Loucy (cell line): ENCODE measurements at regions not wholly inside any gene's neighbourhood (a gene's known extent, or its start where the extent isn't known, plus 50 kb on each side); places are given as distances from the start of the nearest gene placed in this dataset.

ENCODE experiments used
- H2AFZ ChIP-seq: fragments of 200-600 bp; sonication (generic); 2 replicates; pipeline ENCODE4 v1.6.0; 2016; ENCODE audit warnings: antibody characterized with exemption, mild to moderate bottlenecking, low read length, moderate library complexity
- H3F3A ChIP-seq: fragments of 200-600 bp; 2 replicates; pipeline ENCODE4 v1.6.0; 2016; ENCODE audit warnings: antibody characterized with exemption, low read depth, mild to moderate bottlenecking
- H3K27me3 ChIP-seq: fragments of 200-600 bp; sonication (generic); 2 replicates; pipeline ENCODE4 v1.6.1; 2014; ENCODE audit warnings: low read length, mild to moderate bottlenecking; ENCODE audit not compliant: insufficient read depth, poor library complexity, severe bottlenecking
- H3K36me3 ChIP-seq: fragments of 200-600 bp; sonication (generic); 2 replicates; pipeline ENCODE4 v1.6.1; 2016; ENCODE audit warnings: low read length; ENCODE audit not compliant: insufficient read depth
- H3K4me1 ChIP-seq: fragments of 200-600 bp; sonication (generic); 2 replicates; pipeline ENCODE4 v1.5.1; 2014; ENCODE audit warnings: low read length, mild to moderate bottlenecking; ENCODE audit not compliant: insufficient read depth, poor library complexity, severe bottlenecking
- H3K4me2 ChIP-seq: fragments of 200-600 bp; sonication (generic); 2 replicates; pipeline ENCODE4 v1.6.0; 2014; ENCODE audit warnings: antibody characterized with exemption, low read length, low read depth, mild to moderate bottlenecking; ENCODE audit not compliant: poor library complexity, severe bottlenecking
- H3K4me3 ChIP-seq: fragments of 200-600 bp; sonication (generic); 2 replicates; pipeline ENCODE4 v1.5.1; 2014; ENCODE audit warnings: low read length, mild to moderate bottlenecking, mixed read lengths; ENCODE audit not compliant: poor library complexity, severe bottlenecking
- H3K79me2 ChIP-seq: fragments of 200-600 bp; sonication (generic); 2 replicates; pipeline ENCODE4 v1.6.1; 2014; ENCODE audit warnings: low read length; ENCODE audit not compliant: insufficient read depth
- H3K9ac ChIP-seq: fragments of 200-600 bp; sonication (generic); 2 replicates; pipeline ENCODE4 v1.6.0; 2014; ENCODE audit warnings: mild to moderate bottlenecking, low read depth, low read length, moderate library complexity; ENCODE audit not compliant: poor library complexity, severe bottlenecking
- H3K9me2 ChIP-seq: fragments of 200-600 bp; sonication (generic); replicated peaks from 2 replicates; pipeline ENCODE4 v1.6.1; 2016; ENCODE audit warnings: low read depth, low read length, mixed read lengths
- H3K9me3 ChIP-seq: fragments of 200-600 bp; sonication (generic); 2 replicates; pipeline ENCODE4 v1.6.1; 2014; ENCODE audit warnings: mild to moderate bottlenecking, antibody characterized with exemption, low read length, low read depth; ENCODE audit not compliant: insufficient read depth
- H4K20me1 ChIP-seq: fragments of 200-600 bp; sonication (generic); 2 replicates; pipeline ENCODE4 v1.6.0; 2014; ENCODE audit warnings: antibody characterized with exemption, low read length, mild to moderate bottlenecking; ENCODE audit not compliant: insufficient read depth, poor library complexity, severe bottlenecking
- CTCF ChIP-seq: fragments of 200-600 bp; sonication (generic); conservative IDR thresholded peaks from 2 replicates; pipeline ENCODE4 v1.5.1; 2014; ENCODE audit warnings: mild to moderate bottlenecking, antibody characterized with exemption, low read length
- EZH2phosphoT487 ChIP-seq: fragments of 200-600 bp; IDR thresholded peaks from 2 replicates; pipeline ENCODE4 v1.6.1; 2018; ENCODE audit warnings: antibody characterized with exemption, mild to moderate bottlenecking, moderate library complexity, borderline replicate concordance

- Histone ChIP-seq H3K36me3 (no peaks in the 10 kb centered on the region), H3K9ac (no peak overlapping the region), H3K79me2 (no peaks in the 10 kb centered on the region), H3K27me3 (no peaks in the 10 kb centered on the region), H3F3A (no peaks in the 10 kb centered on the region), H3K9me2 (no peaks in the 10 kb centered on the region), H2AFZ (no peak overlapping the region), H3K4me3 (no peak overlapping the region), H3K4me2 (no peak overlapping the region), H4K20me1 (no peaks in the 10 kb centered on the region), H3K4me1 (no peaks in the 10 kb centered on the region), H3K9me3 (no peaks in the 10 kb centered on the region)
- no peak for TF ChIP-seq CTCF
- TF ChIP-seq EZH2phosphoT487 = no peak
Observed at GRCh38 chr5:29758986-29759421, 1434.5 kb upstream of the CDH6 start.

DNA sequence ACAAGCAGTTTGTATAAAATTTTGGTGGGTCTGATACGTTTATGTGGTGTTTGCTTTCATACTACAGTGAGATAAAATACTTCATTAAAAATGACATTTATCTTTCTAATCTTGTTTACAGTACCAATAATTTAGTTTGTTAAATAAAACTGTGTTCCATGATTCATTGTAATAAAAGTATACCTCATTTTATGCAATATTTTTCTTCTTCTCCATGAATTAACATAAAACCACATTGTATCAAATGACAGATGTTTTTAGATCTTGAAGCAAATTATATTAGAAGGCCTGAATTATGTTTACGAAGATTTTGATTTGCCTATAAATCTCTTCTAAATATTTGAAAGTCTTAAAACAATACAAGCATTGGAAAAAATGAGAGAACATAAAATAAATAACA is 1443.0 kb upstream of the CDH6 start:
- no peak overlapping the region for H3K9ac ChIP-seq
- H2AFZ ChIP-seq = no peak overlapping the region
- no peak overlapping the region for H3K4me2 ChIP-seq
- H3K9me3 ChIP-seq = no peaks in the 10 kb centered on the region
- TF ChIP-seq EZH2phosphoT487 (no peak), CTCF (no peak)
- no peaks in the 10 kb centered on the region for H3K9me2 ChIP-seq
- H3K27me3 ChIP-seq = no peaks in the 10 kb centered on the region
- H4K20me1 ChIP-seq = no peaks in the 10 kb centered on the region
- H3K4me3 ChIP-seq = no peak overlapping the region
- H3K36me3 ChIP-seq = no peaks in the 10 kb centered on the region
- no peaks in the 10 kb centered on the region for H3K4me1 ChIP-seq
- no peaks in the 10 kb centered on the region for H3F3A ChIP-seq
- H3K79me2 ChIP-seq = no peaks in the 10 kb centered on the region

DNA sequence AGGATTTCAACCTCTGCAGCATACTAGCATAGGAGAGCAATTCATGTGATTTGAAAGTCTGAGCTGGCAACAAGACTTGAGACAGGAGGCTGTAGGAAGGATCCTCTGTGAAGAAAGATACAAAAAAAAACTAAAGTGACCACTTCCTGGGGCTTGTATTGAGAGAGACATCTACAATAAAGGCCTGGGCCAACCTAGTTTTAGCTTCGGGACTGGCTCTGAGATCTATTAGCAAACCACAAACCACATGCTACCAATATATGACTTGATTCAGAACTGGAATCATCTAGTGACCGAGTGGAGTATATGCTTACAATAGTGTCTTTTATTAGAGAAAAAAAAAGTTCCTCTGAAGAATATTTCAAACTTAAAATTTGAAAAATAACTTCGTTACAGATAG is 1448.9 kb upstream of the CDH6 start:
- Histone ChIP-seq H3K36me3 (no peaks in the 10 kb centered on the region), H2AFZ (no peak overlapping the region), H3K79me2 (no peaks in the 10 kb centered on the region), H4K20me1 (no peaks in the 10 kb centered on the region), H3K9me2 (no peaks in the 10 kb centered on the region), H3K4me2 (no peak overlapping the region), H3K4me1 (no peaks in the 10 kb centered on the region), H3K9ac (no peak overlapping the region), H3K9me3 (no peaks in the 10 kb centered on the region), H3K4me3 (no peak overlapping the region), H3F3A (no peaks in the 10 kb centered on the region), H3K27me3 (no peaks in the 10 kb centered on the region)
- TF ChIP-seq CTCF (no peak), EZH2phosphoT487 (no peak)
